IMR-90 (cell line): ENCODE measurements at regions not wholly inside any gene's neighbourhood (a gene's known extent, or its start where the extent isn't known, plus 50 kb on each side); places are given as distances from the start of the nearest gene placed in this dataset.

Source experiments
- ATAC-seq: fragments of 200-7000 bp; cut with Tn5 transposase; 2 replicates; pipeline ENCODE4 v1.9.1; 2020; ENCODE audit warnings: low read depth, mild to moderate bottlenecking, moderate library complexity
- BruUV-seq: library from RNA; stranded (reverse); fragments of 400-500 nt; replicated peaks from 2 replicates; lab custom pipeline; 2021; lab: Mats Ljungman, UMichigan
- CTCF ChIA-PET: fragments of 300-600 bp; formaldehyde crosslinking; extraction: SDS; loops from one replicate; lab custom pipeline; 2021; ENCODE audit warnings: antibody characterized with exemption; lab: Yijun Ruan, JAX
- POLR2A ChIA-PET: fragments of 300-600 bp; sonication (Branson Sonifier 250); formaldehyde crosslinking; loops from one replicate; lab custom pipeline; 2022; ENCODE audit warnings: antibody characterized with exemption; ENCODE audit not compliant: unreplicated experiment; lab: Charles Lee
- DNase-seq: peaks from one replicate; pipeline ENCODE4 v3.0.0; 2013
- H2AFZ ChIP-seq: replicated peaks from 2 replicates; pipeline ENCODE3; 2013; ENCODE audit warnings: low read length, mild to moderate bottlenecking; ENCODE audit not compliant: poor library complexity
- H2AK5ac ChIP-seq: 2 replicates; pipeline ENCODE4 v1.6.1; 2013; ENCODE audit warnings: low read depth, low read length, inconsistent platforms
- H2AK9ac ChIP-seq: replicated peaks from 2 replicates; pipeline ENCODE3; 2013; ENCODE audit warnings: mild to moderate bottlenecking, low read depth, low read length, moderate library complexity; ENCODE audit not compliant: poor library complexity
- H2BK120ac ChIP-seq: 2 replicates; pipeline ENCODE4 v1.6.1; 2013; ENCODE audit warnings: low read depth, low read length, inconsistent platforms
- H2BK15ac ChIP-seq: 3 replicates; pipeline ENCODE4 v1.6.1; 2013; ENCODE audit warnings: low read depth, low read length, inconsistent platforms
- H2BK20ac ChIP-seq: 2 replicates; pipeline ENCODE4 v1.6.1; 2013; ENCODE audit warnings: low read depth, mild to moderate bottlenecking, inconsistent platforms, low read length, moderate library complexity
- H2BK5ac ChIP-seq: 2 replicates; pipeline ENCODE4 v1.6.1; 2013; ENCODE audit warnings: mild to moderate bottlenecking, low read depth, low read length, inconsistent platforms; ENCODE audit not compliant: poor library complexity, severe bottlenecking
- H3K14ac ChIP-seq: replicated peaks from 2 replicates; pipeline ENCODE4 v1.6.1; 2013; ENCODE audit warnings: low read depth, low read length, inconsistent platforms
- H3K18ac ChIP-seq: 2 replicates; pipeline ENCODE4 v1.6.1; 2013; ENCODE audit warnings: low read depth, low read length, control low read depth
- H3K23ac ChIP-seq: 2 replicates; pipeline ENCODE4 v1.6.1; 2013; ENCODE audit warnings: low read depth, low read length, inconsistent platforms
- H3K27ac ChIP-seq: 2 replicates; pipeline ENCODE4 v1.5.1; 2013; ENCODE audit warnings: mild to moderate bottlenecking, control low read depth, low read length; ENCODE audit not compliant: insufficient read depth
- H3K27me3 ChIP-seq: 2 replicates; pipeline ENCODE4 v1.6.1; 2013; ENCODE audit warnings: low read length; ENCODE audit not compliant: control insufficient read depth, insufficient read depth
- H3K36me3 ChIP-seq: 2 replicates; pipeline ENCODE4 v1.6.1; 2013; ENCODE audit warnings: low read length, mixed read lengths; ENCODE audit not compliant: control insufficient read depth, insufficient read depth
- H3K4ac ChIP-seq: 2 replicates; pipeline ENCODE4 v1.6.1; 2013; ENCODE audit warnings: low read depth, low read length, inconsistent platforms
- H3K4me1 ChIP-seq: 2 replicates; pipeline ENCODE4 v1.6.1; 2013; ENCODE audit warnings: low read length, mixed read lengths; ENCODE audit not compliant: control insufficient read depth, insufficient read depth
- H3K4me2 ChIP-seq: 2 replicates; pipeline ENCODE4 v1.6.1; 2013; ENCODE audit warnings: low read depth, mild to moderate bottlenecking, control low read depth, low read length, moderate library complexity
- H3K4me3 ChIP-seq: 2 replicates; pipeline ENCODE4 v1.5.1; 2013; ENCODE audit warnings: low read depth, mild to moderate bottlenecking, control low read depth, low read length, moderate library complexity; ENCODE audit not compliant: insufficient read depth
- H3K56ac ChIP-seq: 2 replicates; pipeline ENCODE4 v1.6.1; 2013; ENCODE audit warnings: low read length, inconsistent platforms; ENCODE audit not compliant: insufficient read depth; ENCODE audit errors: extremely low read depth
- H3K79me1 ChIP-seq, 2 experiments: 2 replicates each; pipeline ENCODE4 v1.6.1; 2013; ENCODE audit warnings: low read length in 2 of 2, inconsistent platforms in 1 of 2, low read depth in 1 of 2
- H3K9ac ChIP-seq: 2 replicates; pipeline ENCODE4 v1.6.1; 2013; ENCODE audit warnings: low read depth, low read length, control low read depth
- H3K9me1 ChIP-seq: 2 replicates; pipeline ENCODE4 v1.6.1; 2013; ENCODE audit warnings: low read length, inconsistent platforms; ENCODE audit not compliant: insufficient read depth
- H3K9me3 ChIP-seq: 2 replicates; pipeline ENCODE4 v1.6.1; 2013; ENCODE audit warnings: low read length; ENCODE audit not compliant: control insufficient read depth, insufficient read depth
- H4K20me1 ChIP-seq: 2 replicates; pipeline ENCODE4 v1.6.1; 2013; ENCODE audit warnings: low read length, inconsistent platforms; ENCODE audit not compliant: insufficient read depth
- H4K5ac ChIP-seq: 2 replicates; pipeline ENCODE4 v1.6.1; 2013; ENCODE audit warnings: mild to moderate bottlenecking, low read depth, low read length, control low read depth
- H4K8ac ChIP-seq, 2 experiments: 2 replicates each; pipeline ENCODE4 v1.6.1; 2013; ENCODE audit warnings: low read depth in 2 of 2, low read length in 2 of 2, control low read depth in 1 of 2, inconsistent platforms in 1 of 2
- H4K91ac ChIP-seq: 2 replicates; pipeline ENCODE4 v1.6.1; 2013; ENCODE audit warnings: low read depth, low read length, inconsistent platforms; ENCODE audit not compliant: insufficient read depth
- BHLHE40 ChIP-seq: fragments of 150-350 bp; IDR thresholded peaks from 2 replicates; pipeline ENCODE4 v1.6.1; 2016; ENCODE audit warnings: mild to moderate bottlenecking, low read depth, low read length
- CEBPB ChIP-seq: IDR thresholded peaks from 2 replicates; pipeline ENCODE4 v1.6.1; 2012; ENCODE audit warnings: low read depth, low read length, improper control_type of control experiment
- CHD1 ChIP-seq: IDR thresholded peaks from 2 replicates; pipeline ENCODE4 v1.6.1; 2012; ENCODE audit warnings: low read depth, low read length, improper control_type of control experiment
- FOS ChIP-seq: fragments of 150-350 bp; IDR thresholded peaks from 2 replicates; pipeline ENCODE4 v1.6.1; 2016; ENCODE audit warnings: low read depth, low read length
- MAFK ChIP-seq: IDR thresholded peaks from 2 replicates; pipeline ENCODE4 v1.6.1; 2012; ENCODE audit warnings: low read depth, low read length, improper control_type of control experiment
- MAZ ChIP-seq: IDR thresholded peaks from 2 replicates; pipeline ENCODE4 v1.6.1; 2012; ENCODE audit warnings: low read depth, mild to moderate bottlenecking, low read length, improper control_type of control experiment, moderate library complexity, borderline replicate concordance
- MXI1 ChIP-seq: IDR thresholded peaks from 2 replicates; pipeline ENCODE4 v1.6.1; 2012; ENCODE audit warnings: low read depth, mild to moderate bottlenecking, low read length, moderate library complexity, borderline replicate concordance
- NFE2L2 ChIP-seq: fragments of 150-350 bp; IDR thresholded peaks from 2 replicates; pipeline ENCODE4 v1.6.1; 2016; ENCODE audit warnings: low read depth, mild to moderate bottlenecking, low read length
- POLR2A ChIP-seq: IDR thresholded peaks from 2 replicates; pipeline ENCODE4 v1.6.1; 2012; ENCODE audit warnings: mild to moderate bottlenecking, low read depth, low read length
- RAD21 ChIP-seq: IDR thresholded peaks from 2 replicates; pipeline ENCODE4 v1.6.1; 2012; ENCODE audit warnings: low read length, improper control_type of control experiment
- RCOR1 ChIP-seq: IDR thresholded peaks from 2 replicates; pipeline ENCODE4 v1.6.1; 2012; ENCODE audit warnings: mild to moderate bottlenecking, low read length, improper control_type of control experiment; ENCODE audit not compliant: insufficient replicate concordance
- RFX5 ChIP-seq: IDR thresholded peaks from 2 replicates; pipeline ENCODE4 v1.8.0; 2012; ENCODE audit warnings: low read depth, mild to moderate bottlenecking, low read length, moderate library complexity
- SMC3 ChIP-seq: fragments of 150-350 bp; IDR thresholded peaks from 2 replicates; pipeline ENCODE4 v1.6.1; 2016; ENCODE audit warnings: low read depth, mild to moderate bottlenecking, antibody characterized with exemption, low read length, moderate library complexity
- WGBS, 2 experiments: methylation state at CpG; one replicate each; pipeline versions ENCODE4 v1.1.5 to v1.1.7; 2013; ENCODE audit warnings: missing lambda C conversion rate in 2 of 2; ENCODE audit not compliant: insufficient read length in 1 of 2; ENCODE audit errors: extremely low coverage in 2 of 2; 5-methylcytosine and 5-hydroxymethylcytosine counted together
- dilution Hi-C: fragments of 300-500 bp; cut with HindIII; formaldehyde crosslinking; loops from one replicate; pipeline ENCODE4 v1.14.3; 2018; ENCODE audit warnings: low sequenced_read_pairs; ENCODE audit not compliant: unreplicated experiment
- in situ Hi-C: fragments of 300-500 bp; cut with MboI; formaldehyde crosslinking; loops from 3 replicates; pipeline ENCODE4 v1.14.3; 2019; ENCODE audit warnings: low sequenced_read_pairs, inconsistent platforms, mixed read lengths
- intact Hi-C: fragments of 100-400 bp; cut with micrococcal nuclease; formaldehyde crosslinking; loops from 2 replicates; pipeline ENCODE4 v1.10.0; 2022
- TF ChIP-seq, protein P1 (sequence below): fragments of 150-350 bp; IDR thresholded peaks from 2 replicates; pipeline ENCODE4 v1.6.1; 2016; ENCODE audit warnings: low read depth, mild to moderate bottlenecking, low read length, moderate library complexity, borderline replicate concordance
- TF ChIP-seq, protein P2 (sequence below): conservative IDR thresholded peaks from 2 replicates; pipeline ENCODE4 v1.5.1; 2012; ENCODE audit warnings: mild to moderate bottlenecking, low read depth, low read length, improper control_type of control experiment
- TF ChIP-seq, protein P3 (sequence below): fragments of 150-350 bp; IDR thresholded peaks from 2 replicates; pipeline ENCODE4 v1.6.1; 2017; ENCODE audit warnings: mild to moderate bottlenecking, antibody characterized with exemption, low read length, low read depth

DNA sequence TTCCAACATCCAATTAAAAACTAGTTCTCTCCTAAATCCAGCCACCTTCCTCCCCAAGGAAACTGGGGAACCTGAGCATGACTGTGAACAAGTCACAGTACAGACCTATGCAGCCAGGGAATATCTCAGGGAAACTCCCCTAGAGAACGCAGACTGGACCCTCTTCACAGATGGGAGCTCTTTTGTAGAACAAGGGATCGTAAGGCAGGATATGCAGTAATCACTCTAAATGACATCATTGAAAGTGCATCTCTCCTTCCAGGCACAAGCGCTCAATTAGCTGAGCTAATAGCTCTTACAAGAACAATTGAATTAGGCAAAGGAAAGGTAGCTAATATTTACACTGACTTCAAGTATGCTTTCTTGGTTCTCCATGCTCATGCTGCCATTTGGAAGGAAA lies 1331.7 kb downstream of the UQCRFS1 start:
- Histone ChIP-seq H2AK9ac (no peak overlapping the region), H3K27me3 (no peaks in the 10 kb centered on the region), H3K56ac (no peak overlapping the region), H3K9ac (no peak overlapping the region), H4K91ac (no peak overlapping the region), H4K8ac (no peak overlapping the region), H3K4me2 (no peak overlapping the region), H3K4me3 (no peak overlapping the region), H2BK5ac (no peak overlapping the region), H2AK5ac (no peak overlapping the region), H2AFZ (no peak overlapping the region), H3K23ac (no peak overlapping the region), H3K27ac (no peak overlapping the region), H2BK20ac (no peak overlapping the region), H3K79me1 (no peaks in the 10 kb centered on the region), H4K20me1 (no peaks in the 10 kb centered on the region), H2BK120ac (no peak overlapping the region), H3K36me3 (no peaks in the 10 kb centered on the region), H4K5ac (no peak overlapping the region), H3K4ac (no peak overlapping the region), H3K4me1 (no peaks in the 10 kb centered on the region), H3K9me3 (peaks cover 12% of the 10 kb centered on the region), H3K9me1 (no peaks in the 10 kb centered on the region), H3K18ac (no peak overlapping the region), H2BK15ac (no peak overlapping the region), H3K14ac (no peak overlapping the region)
- in situ Hi-C loops (no loop called here), intact Hi-C loops (no loop called here), dilution Hi-C loops (no loop called here)
- WGBS, 2 experiments = no CpG with 5 or more reads among the region's 3 CpGs
- ChIA-PET CTCF (no interaction called here), POLR2A (no interaction called here)
- no peak for DNase-seq
- no TSS peak for BruUV-seq
- no peak for ATAC-seq
- TF ChIP-seq RAD21 = no peak
- no peak for TF ChIP-seq RFX5
- no peak for TF ChIP-seq MAFK
- no peak for TF ChIP-seq NFE2L2
- TF ChIP-seq MXI1 = no peak
- TF ChIP-seq, protein P1, sequence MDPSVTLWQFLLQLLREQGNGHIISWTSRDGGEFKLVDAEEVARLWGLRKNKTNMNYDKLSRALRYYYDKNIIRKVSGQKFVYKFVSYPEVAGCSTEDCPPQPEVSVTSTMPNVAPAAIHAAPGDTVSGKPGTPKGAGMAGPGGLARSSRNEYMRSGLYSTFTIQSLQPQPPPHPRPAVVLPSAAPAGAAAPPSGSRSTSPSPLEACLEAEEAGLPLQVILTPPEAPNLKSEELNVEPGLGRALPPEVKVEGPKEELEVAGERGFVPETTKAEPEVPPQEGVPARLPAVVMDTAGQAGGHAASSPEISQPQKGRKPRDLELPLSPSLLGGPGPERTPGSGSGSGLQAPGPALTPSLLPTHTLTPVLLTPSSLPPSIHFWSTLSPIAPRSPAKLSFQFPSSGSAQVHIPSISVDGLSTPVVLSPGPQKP = no peak
- TF ChIP-seq CEBPB = no peak
- no peak for TF ChIP-seq POLR2A
- no peak for TF ChIP-seq BHLHE40
- no peak for TF ChIP-seq RCOR1
- TF ChIP-seq, protein P2, sequence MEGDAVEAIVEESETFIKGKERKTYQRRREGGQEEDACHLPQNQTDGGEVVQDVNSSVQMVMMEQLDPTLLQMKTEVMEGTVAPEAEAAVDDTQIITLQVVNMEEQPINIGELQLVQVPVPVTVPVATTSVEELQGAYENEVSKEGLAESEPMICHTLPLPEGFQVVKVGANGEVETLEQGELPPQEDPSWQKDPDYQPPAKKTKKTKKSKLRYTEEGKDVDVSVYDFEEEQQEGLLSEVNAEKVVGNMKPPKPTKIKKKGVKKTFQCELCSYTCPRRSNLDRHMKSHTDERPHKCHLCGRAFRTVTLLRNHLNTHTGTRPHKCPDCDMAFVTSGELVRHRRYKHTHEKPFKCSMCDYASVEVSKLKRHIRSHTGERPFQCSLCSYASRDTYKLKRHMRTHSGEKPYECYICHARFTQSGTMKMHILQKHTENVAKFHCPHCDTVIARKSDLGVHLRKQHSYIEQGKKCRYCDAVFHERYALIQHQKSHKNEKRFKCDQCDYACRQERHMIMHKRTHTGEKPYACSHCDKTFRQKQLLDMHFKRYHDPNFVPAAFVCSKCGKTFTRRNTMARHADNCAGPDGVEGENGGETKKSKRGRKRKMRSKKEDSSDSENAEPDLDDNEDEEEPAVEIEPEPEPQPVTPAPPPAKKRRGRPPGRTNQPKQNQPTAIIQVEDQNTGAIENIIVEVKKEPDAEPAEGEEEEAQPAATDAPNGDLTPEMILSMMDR = no peak
- TF ChIP-seq, protein P3, sequence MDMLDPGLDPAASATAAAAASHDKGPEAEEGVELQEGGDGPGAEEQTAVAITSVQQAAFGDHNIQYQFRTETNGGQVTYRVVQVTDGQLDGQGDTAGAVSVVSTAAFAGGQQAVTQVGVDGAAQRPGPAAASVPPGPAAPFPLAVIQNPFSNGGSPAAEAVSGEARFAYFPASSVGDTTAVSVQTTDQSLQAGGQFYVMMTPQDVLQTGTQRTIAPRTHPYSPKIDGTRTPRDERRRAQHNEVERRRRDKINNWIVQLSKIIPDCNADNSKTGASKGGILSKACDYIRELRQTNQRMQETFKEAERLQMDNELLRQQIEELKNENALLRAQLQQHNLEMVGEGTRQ = no peak
- no peak for TF ChIP-seq CHD1
- no peak for TF ChIP-seq FOS
- TF ChIP-seq SMC3 = no peak
- no peak for TF ChIP-seq MAZ
